GM18519 (cell line): ENCODE measurements at regions not wholly inside any gene's neighbourhood (a gene's known extent, or its start where the extent isn't known, plus 50 kb on each side); places are given as distances from the start of the nearest gene placed in this dataset.
"Not testable (repeated sequence)": the region's sequence is repeated elsewhere in the genome, so short reads cannot be mapped to it uniquely, and the experiment has no call there.

Experiments used
- ATAC-seq: cut with Tn5 transposase; IDR thresholded peaks from one replicate; pipeline ENCODE4 v1.9.1; 2021; ENCODE audit warnings: mild to moderate bottlenecking, moderate library complexity; ENCODE audit not compliant: unreplicated experiment, low FRiP score

DNA sequence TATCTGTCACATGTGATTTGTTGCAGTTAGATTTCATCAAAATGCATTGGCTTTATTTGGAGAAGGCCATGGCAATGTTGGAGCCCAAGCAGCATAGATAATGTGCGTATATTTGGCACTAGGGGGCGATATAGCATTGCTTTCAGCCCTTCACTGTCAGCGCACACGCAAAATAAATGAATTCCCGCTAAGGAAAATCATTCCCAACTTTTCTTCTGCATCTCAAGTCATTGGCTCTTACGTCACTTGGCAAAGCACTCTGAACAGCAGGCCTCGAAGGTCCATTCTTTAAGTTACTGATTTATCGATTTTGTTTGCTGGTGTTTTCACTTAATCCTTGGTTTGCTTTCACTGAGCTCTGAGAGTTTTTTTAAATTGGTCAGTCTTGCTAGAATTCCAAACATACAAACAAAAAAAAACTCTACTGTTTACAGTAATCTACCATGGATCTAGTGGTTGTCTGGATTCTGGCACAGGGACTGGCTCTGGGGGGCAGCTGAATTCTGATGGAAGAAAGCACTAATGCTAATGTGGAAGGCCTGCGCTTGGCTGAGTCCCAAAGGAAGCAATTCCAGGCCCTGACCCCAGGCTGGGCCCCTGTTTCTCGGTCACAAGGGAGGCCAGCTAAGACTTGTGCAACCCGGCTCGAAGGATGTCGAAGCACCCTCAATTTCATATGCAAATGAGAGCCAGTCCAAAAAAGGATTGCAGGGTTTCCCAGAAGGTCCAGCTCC lies 97.7 kb upstream of the IPO5 start:
- no peak for ATAC-seq

DNA sequence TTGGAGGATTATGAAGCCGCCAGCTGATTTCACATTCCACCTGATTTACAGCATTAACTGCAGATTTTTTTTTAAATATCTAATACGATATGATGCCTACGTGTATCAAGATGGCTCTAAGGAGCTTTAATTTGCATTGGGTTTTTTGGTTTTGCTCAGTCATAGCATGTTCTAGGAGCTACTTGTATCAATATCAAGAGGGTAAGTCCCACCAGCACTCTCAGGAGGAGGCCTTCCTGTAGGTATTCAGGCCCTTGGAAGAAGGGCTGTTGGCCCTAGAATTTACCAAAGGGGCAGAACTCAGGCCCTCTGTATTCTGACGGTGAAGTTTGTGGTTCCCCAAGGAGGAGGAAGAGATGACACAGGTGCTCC lies 97.2 kb upstream of the IPO5 start:
- no peak for ATAC-seq

DNA sequence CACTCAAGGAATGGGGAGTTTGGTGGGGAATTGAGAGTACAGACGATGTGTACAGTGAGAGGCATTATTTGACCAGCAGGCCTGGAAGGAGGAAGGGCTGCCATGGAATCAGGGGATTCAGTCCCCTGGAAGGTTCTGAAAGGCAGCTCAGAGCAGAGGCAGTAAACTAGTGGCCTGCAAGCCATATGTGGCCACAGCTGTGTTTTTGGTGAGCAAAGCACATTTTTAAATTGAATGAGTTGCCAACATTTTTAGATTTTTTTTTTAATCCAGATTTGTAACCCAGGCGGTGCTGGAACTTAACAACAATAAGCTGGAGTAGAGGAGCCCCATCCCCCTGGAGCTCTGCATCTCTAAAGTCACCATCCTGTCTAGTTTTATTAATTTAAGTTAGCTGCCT lies 95.3 kb upstream of the IPO5 start:
- no peak for ATAC-seq

DNA sequence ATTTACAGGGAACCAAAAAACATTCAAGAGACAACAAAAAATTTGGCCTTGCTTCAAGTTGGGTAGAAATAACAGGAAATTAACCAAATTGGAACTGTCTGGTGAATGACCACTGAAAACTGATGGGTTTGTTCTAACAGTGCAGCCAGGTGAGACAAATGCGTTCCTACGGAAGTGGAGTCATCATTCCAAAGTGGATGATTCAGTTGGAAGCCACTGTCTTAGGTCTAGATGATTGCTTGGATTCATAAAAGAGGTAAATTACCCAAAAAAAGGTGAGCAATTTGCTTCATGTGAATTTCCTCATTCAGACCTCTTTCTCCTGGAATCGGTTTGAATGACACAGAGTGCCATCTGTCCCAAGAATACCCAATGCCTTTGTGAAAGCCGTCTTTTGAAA lies 87.1 kb upstream of the IPO5 start:
- ATAC-seq = no peak

DNA sequence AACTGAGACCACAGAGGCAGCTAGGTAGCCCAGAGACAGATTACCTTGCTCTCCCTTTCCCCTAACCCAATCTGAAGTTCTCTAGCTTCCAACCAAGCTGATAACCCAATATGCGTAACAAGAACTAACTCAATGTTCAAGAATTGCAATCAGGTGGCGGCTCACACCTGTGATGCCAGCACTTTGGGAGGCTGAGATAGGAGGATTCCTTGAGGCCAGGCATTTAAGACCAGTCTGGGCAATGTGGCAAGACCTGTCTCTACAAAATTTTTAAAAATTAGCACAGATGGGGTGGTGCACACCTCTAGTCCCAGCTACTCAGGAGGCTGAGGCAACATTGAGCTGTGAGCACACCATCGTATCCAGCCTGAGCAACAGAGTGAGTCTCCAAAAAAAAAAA lies 86.7 kb upstream of the IPO5 start:
- ATAC-seq = no peak

DNA sequence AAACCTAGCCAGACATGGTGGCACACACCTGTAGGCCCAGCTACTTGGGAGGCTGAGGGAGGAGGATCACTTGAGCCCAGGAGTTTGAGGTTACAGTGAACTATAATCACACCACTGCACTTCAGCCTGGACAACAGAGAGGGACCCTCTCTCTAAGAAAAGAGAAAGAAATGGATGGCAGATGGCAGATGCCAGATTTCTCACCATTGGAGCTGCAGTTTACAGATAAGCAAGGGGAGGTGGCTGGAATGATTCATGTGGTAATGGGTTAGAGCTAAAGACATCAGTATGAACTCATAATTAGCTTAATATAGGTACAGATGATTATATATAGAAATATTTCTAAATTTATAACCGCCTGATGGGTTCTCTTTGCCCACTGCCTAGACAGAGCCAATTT lies 80.1 kb upstream of the IPO5 start:
- no peak for ATAC-seq

DNA sequence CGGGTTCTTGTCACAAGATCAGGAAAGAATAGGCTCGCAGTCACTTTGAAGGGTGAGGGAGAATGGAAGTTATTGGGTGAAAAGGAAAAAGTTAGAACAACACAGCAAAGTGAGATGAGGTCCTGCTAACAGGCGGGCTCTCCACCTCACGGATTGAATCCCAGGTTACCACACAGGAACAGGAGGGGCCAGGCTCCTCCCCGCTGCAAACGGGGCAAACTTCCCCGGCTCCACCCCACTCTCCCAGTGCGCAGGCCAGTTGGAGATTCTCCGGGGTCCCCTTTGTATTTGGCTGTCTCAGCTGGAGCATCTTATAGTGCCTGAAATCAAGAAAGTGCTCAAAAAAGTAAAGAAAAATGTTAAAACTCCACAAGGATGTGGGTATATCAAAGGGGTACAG lies 78.3 kb upstream of the IPO5 start:
- no peak for ATAC-seq

DNA sequence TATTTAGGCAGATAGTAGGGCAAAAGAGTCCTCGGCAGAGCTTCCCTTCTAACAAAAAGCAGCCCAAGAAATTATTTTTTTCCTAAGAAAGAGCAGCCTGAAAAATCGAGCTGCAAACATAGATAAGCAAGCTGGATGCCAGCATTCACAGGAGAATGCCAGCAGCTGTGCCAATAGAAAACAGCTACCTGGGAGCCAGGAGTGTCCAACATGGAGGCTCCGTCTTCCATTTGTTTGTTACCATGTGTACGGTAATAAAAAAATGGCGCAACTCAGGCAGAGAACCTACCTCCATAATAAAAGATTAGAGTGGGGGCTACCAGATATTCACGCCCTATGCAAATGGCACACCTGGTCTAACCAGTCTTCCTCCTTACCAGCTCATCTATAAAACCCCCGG lies 77.6 kb upstream of the IPO5 start:
- ATAC-seq = no peak

DNA sequence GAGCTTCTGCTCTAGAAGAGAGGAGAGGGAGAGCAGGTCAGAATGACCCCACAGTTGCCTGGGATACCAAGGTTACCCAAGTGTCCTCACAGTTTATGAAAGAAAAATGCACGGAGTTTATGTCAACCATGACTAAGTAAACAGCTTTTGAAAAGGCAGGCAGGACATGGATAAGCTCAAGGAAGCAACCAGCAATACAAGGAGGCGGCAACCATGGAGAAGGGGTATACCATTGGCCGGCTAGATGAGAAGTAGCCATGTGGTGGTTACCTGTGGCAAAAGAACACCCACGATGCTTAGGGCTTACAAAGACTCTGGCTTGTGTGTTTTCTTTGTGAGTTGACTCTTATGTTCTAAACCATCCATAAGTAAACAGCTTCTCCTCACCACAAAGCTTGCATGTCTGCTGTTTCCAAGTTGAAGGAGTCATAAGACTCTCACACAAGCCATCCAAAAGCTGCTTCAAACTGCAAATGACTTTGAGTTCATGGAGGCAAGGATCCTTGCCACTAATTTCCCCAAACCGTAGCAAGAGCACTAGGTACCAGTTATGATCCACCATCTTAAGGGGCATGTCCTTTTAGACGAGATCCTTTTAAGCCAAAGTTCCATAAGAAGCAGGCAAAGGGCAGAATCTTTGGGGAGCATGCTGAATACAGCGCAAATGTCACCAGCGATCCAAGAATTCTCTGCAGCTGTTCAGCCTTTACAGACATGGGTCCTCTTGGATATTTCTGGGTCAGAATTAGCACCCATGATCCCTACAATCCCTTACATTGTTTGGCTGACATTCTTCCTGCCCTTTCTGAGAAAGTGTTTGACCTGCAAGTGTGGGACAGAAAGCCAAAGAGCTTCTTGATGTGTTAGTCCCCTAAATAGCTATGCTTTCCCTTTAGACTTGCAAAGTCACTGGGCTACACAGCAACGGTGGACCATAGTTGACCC lies 74.8 kb upstream of the IPO5 start:
- ATAC-seq = no peak

DNA sequence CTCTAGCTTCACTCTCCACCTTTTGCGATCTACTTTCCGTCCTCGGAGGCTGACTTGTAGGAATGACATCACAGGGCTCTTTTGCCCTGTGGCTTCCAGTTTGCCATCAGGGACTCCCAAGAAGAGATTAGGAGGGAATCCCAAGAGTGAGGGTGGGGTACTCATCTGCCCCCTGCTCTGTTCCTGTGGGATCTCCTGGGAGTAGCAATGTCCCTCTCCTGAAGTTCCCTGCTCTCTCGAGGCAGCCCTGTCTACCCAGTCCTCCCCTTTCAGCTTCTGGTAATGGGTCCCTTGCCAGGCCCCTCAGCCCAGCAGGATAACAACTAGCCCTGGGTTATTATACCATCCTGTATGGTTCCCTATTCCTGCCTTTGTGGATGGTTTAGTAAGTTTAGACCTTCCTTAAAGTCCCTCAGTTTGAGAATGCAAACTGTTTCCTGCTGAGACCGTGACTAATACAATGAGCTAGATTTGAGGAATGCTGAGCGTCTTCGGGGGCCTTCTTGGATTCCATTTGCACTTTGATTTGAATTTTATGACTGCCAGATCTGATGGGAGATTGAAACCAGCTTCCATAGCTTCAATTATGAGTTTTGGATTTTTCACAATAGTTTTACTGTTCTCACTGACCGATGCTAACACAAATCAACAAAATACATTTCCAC lies 73.7 kb upstream of the IPO5 start:
- no peak for ATAC-seq

DNA sequence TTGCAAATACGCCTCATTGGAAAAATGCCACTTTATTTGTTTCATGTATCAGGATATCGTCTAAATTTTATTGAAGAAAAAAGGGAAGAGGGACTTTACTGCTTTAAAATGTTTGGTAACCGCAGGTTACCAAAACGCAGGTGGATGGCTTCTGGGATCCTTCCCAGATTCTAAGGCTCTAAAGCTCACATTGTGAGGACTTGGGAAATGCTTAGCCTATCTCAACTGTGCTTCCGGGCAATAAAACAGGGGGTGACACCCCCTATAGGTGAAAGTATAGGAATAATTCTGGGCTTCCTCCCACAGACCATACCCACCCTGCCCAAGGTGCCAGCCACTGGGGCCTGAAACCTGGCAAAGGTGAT lies 73.2 kb upstream of the IPO5 start:
- ATAC-seq = no peak

DNA sequence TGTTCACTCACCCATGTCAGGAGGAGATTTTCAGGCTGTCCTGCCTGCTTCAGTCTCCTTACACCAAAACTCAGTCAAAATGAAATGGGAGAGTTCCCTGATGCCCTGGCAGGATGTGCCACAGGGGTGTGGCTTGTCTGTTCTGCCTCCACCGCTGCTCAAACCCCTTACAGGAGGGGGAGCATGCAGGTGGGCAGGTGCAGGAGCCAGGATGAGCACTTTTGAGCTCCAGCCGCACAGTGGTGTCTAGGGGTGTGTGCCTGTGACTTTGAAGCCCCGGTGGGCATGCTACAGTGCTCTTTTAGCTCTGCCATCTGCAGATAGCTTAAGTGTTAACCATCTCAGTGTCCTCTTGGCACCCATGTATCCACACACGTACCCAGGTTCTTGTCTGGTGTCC lies 71.9 kb upstream of the IPO5 start:
- ATAC-seq = no peak

DNA sequence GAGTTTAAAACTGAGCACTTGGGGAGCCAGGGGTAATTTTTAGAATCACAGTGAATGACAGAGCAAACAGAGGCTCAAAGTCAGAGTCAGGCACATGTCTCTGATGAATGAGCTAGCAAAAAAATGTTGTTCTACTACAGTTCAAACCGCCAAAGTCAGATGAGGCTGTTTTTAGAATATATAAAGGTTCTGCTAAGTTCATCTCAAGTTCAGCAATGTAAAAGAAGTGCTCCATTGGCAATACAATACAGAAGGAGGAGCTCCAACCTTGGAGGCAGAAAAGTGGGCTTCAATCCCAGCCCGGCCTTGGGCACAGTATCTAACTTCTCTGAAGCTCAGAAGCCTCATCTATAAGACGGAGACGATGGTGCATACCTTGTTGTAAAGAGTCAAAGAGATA lies 70.1 kb upstream of the IPO5 start:
- ATAC-seq = no peak

DNA sequence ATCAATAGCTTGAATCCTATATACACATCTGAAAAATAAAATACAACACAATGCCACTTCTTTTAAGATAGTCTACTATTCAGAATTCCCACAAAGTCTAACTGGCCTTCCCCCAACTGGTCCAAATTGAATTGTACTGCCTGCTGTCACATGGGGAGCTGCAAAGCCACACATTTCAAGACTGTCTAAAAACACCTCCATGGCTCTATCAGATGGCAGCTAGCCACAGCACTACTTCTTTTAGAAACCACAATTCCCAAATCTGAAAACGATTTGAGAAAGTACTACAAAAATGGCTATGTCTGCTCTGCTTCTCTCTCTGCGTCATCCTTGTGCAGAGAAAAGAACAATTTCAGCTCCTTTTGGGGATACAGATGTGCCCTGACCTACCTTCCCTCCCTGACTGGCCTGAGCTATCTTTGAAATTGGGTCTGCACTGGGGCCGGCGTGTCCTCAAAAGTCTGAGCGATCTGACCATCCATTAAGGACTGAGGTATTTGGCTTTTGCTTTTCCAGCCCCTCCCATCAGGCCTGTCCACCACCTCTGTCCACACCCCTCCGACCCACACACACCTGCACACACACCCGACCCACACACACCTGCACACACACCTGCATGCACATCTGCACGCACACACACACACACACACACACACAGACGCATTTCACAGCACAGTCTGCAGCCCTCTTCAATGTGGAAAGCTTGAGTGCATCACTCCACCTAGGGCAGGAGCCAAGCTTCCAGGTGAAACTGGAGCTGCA lies 68.6 kb upstream of the IPO5 start:
- no peak for ATAC-seq

DNA sequence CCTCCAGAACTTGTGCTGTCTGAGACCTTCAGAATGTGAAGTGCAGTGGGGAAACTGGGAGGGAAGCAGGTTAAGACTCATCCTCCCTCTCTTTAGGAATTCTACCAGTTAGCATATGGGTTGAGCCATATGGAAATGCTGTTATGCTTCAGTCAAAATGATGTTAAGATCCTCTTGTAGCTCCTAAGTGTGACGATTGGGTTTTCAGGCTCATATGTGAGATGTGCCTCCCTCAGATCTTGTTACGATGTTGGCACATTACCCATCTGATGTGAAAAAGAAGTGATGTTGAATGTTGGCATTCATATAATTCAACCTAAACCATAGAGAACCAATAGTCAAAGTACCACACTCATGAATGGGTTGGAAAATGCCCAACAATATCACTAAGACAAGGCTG lies 67.8 kb upstream of the IPO5 start:
- no peak for ATAC-seq

DNA sequence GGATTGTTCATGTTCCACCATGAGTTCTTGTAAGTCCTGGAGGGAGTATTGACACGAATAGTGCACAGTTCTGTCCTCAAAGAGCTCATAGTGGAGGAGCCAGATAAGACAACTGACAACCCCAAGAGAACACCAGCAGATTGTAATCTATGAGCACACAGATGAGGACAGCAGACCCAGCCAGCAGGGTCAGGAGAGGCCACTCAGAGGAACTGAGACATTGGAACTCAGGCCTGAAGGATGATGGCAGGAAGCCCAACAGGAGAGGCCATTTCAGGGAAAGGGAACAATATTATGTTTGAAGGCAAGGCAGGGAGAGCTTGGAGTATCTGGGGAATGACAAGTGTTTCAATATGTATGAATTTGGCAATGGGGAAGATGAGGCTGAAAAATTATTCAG lies 63.7 kb upstream of the IPO5 start:
- ATAC-seq = no peak

DNA sequence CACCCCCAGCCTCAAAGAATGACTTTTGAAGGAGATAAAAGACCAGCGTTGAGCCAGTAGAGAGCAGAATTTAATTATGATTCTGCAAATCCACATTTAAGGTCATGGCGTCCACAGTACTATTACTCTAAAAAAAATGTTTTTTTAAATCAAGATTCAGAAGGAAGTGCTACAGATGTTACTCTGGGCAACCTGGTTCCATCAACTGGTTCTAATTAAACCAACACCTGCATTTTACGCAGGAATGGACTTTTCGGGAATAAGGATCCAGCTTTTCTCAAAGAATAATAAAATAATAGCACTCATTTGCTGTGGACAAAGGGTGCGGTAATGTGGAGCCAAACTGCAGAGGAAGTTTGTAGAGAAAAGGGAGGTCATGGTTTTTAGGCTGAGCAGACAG lies 62.9 kb upstream of the IPO5 start:
- ATAC-seq = no peak

DNA sequence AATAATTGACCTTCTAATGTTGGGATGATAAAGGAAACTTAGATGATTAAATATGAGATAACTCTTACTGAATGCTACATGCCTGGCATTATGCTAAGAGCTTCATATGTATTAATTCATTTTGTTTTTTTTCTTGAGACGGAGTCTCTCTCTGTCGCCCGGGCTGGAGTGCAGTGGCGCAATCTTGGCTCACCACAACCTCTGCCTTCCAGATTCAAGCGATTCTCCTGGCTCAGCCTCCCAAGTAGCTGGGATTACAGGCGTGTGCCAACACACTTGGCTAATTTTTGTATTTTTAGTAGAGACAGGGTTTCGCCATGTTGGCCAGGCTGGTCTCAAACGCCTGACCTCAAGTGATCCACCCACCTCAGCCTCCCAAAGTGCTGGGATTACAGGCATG lies 61.5 kb upstream of the IPO5 start:
- ATAC-seq = not testable (repeated sequence)

DNA sequence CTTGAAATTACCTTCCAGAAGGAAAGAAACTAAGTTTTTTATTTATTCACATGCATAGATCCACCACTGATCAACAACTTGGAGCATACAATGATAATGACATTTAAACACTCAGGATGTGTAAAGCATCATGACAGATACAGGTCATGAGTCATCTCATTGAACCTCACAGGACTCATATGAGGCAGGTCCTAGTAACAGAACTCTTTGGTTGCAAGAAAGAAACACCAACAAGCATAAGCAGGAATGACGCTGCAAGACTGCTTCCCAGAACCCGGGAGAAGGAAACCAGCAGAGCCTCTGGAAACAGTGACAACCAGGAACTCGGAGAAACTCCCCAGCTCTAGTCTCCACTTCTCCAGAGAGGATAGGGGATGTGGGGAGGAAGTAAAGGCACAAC lies 60.8 kb upstream of the IPO5 start:
- ATAC-seq = no peak

DNA sequence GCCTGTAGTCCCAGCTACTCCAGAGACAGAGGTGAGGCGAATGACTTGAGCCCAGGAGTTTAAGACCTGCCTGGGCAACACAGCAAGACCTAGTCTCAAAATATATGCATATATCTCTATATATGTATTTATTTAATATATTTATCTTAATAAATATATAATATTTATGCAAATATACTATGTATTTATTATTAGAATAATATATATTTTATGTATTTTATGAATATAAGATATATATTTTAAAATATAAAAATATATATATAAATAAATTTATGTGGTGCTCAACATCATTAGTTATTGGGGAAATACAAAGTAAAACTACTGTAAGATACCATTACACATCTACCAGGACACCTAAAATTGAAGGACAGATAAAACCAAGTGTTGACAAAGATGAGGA lies 58.1 kb upstream of the IPO5 start:
- ATAC-seq = no peak

DNA sequence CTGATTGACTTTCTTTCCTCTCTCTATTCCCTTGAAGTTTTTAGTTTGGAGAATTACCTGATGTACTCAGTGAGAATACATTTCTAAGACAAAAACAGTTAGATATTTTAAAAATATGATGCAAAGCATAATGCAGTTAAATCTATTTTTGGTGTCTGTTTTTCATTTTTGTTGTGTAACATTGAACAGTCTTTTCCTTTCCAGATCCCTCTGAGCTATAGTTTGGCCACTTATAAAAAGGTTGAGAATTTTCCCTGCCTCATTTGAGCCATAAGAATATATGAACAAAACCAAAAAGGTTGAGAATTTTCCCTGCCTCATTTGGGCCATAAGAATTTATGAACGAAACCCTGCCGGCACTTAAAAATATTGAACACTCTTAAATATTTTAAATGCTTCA lies 57.0 kb upstream of the IPO5 start:
- ATAC-seq = no peak
